ENCODE measurements at regions not wholly inside any gene's neighbourhood (a gene's known extent, or its start where the extent isn't known, plus 50 kb on each side); places are given as distances from the start of the nearest gene placed in this dataset.
A peak's percentile ranks its signal among the peaks of the same experiment; 100 is the strongest.

- DNase-seq (ENCODE audit: low read depth), result no peak
Observed at GRCh38 chr4:45778514-45778913, 345.3 kb downstream of the GABRG1 start.

- DNase-seq (ENCODE audit: low read depth), result no peak
Observed at GRCh38 chr4:45776146-45776545, 347.7 kb downstream of the GABRG1 start.

GRCh38 chr4:45770958-45771357 is 352.9 kb downstream of the GABRG1 start:
- DNase-seq (ENCODE audit: low read depth), result no peak

DNA sequence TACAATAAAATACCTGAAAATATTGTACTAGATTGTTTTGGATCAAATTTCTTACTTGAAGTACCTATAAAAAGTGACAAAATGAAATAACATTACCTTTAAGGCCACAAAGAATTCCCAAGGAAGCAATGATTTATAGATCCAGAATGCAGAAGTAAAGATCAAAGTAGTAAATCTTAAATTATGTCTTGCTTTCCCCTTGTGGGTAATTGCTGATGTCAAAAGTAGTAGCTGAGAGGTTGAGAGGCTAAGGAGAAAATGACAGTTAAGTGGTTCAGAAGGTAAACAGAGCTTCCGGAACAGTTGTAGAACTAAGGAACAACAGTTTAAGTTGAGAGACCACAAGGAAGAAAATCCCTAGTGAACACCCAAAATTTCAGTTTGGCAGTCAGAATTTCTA is 358.3 kb downstream of the GABRG1 start:
- DNase-seq (ENCODE audit: low read depth), result no peak

GRCh38 chr4:45751877-45752530 is 371.9 kb downstream of the GABRG1 start:
- no peak for DNase-seq (ENCODE audit: low read depth)

- no peak for DNase-seq (ENCODE audit: low read depth)
Observed at GRCh38 chr4:45750721-45751120, 373.1 kb downstream of the GABRG1 start.

- no peak for DNase-seq (ENCODE audit: low read depth)
Observed at GRCh38 chr4:45745741-45746140, 378.1 kb downstream of the GABRG1 start.

DNA sequence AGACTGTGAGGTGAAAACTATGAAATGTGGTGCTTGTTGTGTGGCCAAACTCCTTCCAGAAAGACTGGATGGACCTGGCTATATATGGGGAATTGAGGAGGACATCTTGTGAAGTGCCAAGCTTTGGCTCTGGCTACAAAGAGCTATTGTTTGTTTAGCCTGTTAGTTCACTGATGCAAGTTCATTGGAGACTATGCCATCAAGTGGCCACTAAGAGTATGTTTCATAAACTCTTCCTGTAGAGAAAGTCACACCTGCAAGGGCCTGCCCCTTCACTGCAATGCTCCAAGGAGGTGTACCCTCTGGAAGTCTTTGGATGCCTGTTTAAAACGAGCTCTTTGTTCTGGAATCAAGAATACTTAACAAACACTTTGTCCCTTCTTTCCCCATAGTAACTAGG is 382.0 kb downstream of the GABRG1 start:
- DNase-seq (ENCODE audit: low read depth), result no peak

DNA sequence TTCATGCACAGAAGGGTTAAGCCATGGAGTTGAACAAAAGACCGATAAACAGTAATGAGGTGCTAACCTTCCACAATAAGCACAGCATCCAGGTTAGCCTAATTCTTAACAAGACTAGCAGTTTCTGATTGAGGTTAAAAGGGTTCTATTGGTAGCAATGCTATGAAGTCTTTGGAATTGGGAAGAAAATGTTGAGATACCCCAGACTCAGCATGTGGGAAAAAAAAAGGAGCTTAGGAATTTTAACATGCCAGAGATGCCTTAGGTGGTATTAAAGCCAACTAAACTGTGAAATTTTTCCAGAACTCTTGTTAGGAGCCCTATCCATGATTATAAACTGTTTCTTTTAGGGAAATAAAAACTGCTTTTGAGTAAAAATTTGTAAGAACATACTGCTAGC is 391.7 kb downstream of the GABRG1 start:
- no peak for DNase-seq (ENCODE audit: low read depth)

- no peak for DNase-seq (ENCODE audit: low read depth)
Observed at GRCh38 chr4:45716093-45716492, 407.8 kb downstream of the GABRG1 start.

DNA sequence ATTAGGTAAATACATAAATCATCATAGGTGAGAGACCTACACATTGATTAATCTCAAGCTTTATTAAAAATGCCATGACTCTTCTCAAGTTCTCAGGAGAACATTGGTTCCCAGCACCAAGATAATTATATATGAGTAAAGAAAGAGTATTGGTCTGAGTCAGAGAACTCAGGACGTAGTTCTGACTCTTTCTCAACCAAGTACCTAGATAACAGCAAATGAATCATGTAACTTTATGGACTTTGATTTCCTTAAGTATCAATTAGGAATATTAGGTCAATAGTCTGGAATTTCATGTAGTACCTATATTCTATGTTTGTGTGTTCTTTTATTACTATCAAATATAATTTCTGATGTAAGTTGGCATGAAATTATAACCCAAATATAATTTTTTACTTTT is 409.9 kb downstream of the GABRG1 start:
- DNase-seq (ENCODE audit: low read depth), result no peak

- DNase-seq (ENCODE audit: low read depth), result no peak
Observed at GRCh38 chr4:45701621-45702020, 422.2 kb downstream of the GABRG1 start.

DNA sequence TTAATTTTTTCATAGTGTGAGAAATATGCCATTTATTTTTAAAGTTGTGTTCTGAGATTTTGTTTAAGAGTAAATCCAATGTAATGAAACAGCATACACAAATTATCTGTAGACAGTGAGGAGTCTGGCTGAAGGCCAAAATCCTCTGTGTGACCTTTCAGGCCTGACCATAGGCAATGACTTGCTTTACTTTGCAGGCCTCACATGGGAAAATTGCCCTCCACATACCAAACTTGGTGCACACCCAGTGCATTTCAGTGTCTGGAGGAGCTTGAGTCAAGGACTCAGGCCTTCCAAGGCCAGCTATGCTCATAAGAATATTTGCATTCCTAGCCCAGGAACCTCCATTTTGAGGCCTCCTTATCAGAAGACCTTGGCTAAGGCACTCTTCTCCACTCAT is 430.1 kb downstream of the GABRG1 start:
- DNase-seq (ENCODE audit: low read depth), result no peak

- no peak for DNase-seq (ENCODE audit: low read depth)
Observed at GRCh38 chr4:45692131-45692735, 431.6 kb downstream of the GABRG1 start.

DNA sequence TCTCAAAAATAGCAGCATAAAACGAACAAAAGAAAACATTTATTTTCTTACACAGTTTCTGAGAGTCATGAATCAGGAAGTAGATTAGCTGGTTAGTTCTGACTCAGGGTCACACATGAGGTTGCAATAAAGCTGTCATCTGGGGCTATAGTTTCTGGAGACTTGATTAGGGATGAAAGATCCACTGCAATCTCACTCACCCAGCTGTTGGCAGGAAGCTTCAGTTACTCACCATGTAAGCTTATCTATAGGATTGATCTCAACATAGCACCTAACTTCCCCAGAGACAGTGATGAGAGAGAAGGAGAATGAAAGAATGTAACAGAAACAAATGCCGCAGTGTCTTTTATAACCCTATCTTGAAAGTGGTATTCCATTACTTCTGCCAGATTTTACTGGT is 435.5 kb downstream of the GABRG1 start:
- no peak for DNase-seq (ENCODE audit: low read depth)

- no peak for DNase-seq (ENCODE audit: low read depth)
Observed at GRCh38 chr4:45679411-45679810, 444.4 kb downstream of the GABRG1 start.

DNA sequence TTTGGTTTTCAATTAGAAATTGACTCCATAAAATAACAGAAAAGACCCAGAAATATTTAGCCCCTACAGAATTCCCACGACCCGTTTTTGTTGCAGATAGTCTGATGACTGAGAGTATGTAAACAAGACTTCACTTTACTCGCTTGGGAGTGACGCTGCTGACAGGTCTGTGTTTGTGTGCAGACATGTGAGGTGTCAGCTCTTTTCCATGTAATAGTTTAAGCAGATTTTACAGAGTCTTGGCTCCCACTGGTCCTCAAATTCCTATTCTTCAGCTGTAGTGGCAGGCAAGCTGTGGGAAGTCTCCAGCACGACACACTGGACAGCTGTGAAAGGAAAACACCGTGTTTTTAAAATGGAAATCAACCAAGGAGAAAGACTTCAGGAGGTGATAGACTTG is 455.7 kb downstream of the GABRG1 start:
- DNase-seq (ENCODE audit: low read depth), result no peak

DNA sequence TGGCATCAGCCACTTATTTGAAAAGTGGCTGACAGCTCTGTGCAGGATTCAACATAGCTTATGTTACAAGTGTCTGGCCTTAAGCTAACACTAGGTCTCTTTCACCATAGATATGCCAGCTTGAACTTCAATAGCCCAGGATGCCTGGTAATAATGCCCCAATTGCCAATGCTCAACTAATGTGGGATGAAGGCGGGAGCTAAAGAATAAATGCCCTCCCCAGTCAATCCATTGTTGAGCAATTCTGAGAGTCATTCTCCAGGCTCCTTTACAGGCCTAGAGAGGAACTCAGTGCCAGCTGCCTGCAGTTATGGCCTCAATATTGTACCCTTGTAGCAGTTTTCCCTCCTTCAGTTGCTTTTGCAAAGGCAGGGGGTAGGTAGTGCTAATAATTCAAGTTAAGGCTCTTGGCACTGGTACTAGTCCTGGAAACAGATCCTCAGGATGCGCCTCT is 460.2 kb downstream of the GABRG1 start:
- no peak for DNase-seq (ENCODE audit: low read depth)

- DNase-seq (ENCODE audit: low read depth), result peak; percentile 0
Observed at GRCh38 chr4:45663003-45663402, 460.9 kb downstream of the GABRG1 start.

DNA sequence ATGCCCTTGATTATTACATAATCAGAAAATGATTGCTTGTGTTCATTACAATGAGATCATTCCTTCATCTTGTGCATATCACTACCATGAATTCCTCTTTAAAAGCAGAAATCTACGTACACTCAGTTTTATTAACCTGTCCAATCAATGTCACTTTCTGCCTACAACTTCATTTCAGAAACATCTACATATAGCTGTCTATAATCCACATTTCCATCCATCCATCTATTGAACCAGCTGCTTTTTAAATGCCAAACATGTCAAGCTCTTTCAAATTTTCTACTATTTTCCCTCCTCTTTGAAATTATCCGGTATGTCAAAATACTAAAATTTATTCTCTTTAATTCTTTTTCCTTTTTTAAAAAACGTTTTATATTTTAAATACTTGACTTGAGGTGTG is 462.0 kb downstream of the GABRG1 start:
- no peak for DNase-seq (ENCODE audit: low read depth)

GRCh38 chr4:45650545-45650944 is 473.3 kb downstream of the GABRG1 start:
- DNase-seq (ENCODE audit: low read depth), result no peak

DNA sequence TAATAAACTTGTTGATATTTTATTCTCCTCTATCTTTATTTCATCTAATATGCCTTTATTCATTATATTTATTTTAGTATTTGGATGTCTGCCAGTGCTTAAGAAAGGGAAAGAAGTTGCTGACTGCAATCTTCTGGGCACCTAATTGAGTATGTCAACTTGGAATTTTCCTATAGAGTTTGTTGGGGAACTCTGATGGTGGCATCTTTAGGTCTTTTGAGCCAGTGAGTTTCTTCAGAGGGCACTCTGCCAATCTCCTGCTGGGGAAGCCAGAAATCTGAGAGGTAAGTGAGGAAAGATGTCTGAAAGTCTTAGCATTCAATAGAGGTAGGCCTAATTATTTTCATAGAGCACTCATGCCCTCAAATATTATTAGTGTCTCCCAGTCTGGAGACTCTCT is 475.0 kb downstream of the GABRG1 start:
- no peak for DNase-seq (ENCODE audit: low read depth)

DNA sequence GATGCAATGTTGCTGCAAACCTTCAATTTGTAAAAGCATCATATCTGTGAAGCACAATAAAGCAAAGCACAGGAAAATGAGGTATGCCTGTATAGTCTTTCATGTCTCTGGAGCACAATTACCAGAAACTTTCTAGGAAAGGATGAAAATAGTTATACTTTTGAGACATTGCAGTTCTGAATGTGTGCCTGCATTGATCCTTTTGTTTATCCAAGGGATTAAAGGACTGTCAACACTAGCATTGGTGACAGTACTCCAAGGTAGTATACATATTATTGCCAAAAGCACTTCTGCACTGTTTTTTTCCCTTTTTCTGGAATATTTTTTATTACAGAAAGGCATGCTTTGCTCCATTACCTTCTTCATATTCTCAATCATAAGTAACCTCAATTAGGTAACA is 476.0 kb downstream of the GABRG1 start:
- DNase-seq (ENCODE audit: low read depth), result no peak

All from ELR (cell line).